SU-DHL-6 (cell line): ENCODE measurements at regions not wholly inside any gene's neighbourhood (a gene's known extent, or its start where the extent isn't known, plus 50 kb on each side); places are given as distances from the start of the nearest gene placed in this dataset.

Experiments used
- H2AFZ ChIP-seq: fragments of 200-600 bp; sonication (generic); 2 replicates; pipeline ENCODE4 v1.6.1; 2014; ENCODE audit warnings: low read depth, mild to moderate bottlenecking, moderate library complexity, mixed read lengths, antibody characterized with exemption, low read length; ENCODE audit not compliant: severe bottlenecking
- H3F3A ChIP-seq: fragments of 200-600 bp; shearing (Covaris generic); 2 replicates; pipeline ENCODE4 v1.6.0; 2016; ENCODE audit warnings: antibody characterized with exemption, mild to moderate bottlenecking; ENCODE audit not compliant: insufficient read depth
- H3K27ac ChIP-seq: fragments of 200-600 bp; sonication (generic); 2 replicates; pipeline ENCODE4 v1.5.1; 2016; ENCODE audit warnings: low read depth, mild to moderate bottlenecking, low read length, moderate library complexity, mixed read lengths
- H3K27me3 ChIP-seq: fragments of 200-600 bp; sonication (generic), shearing (Covaris generic); 2 replicates; pipeline ENCODE4 v1.6.0; 2014; ENCODE audit warnings: mild to moderate bottlenecking, low read length
- H3K36me3 ChIP-seq: fragments of 200-600 bp; sonication (generic); 2 replicates; pipeline ENCODE4 v1.6.1; 2014; ENCODE audit warnings: mild to moderate bottlenecking, low read length, mixed read lengths
- H3K4me2 ChIP-seq: fragments of 300-600, 200-600 bp; shearing (Covaris generic), sonication (generic); 2 replicates; pipeline ENCODE4 v1.6.0; 2014; ENCODE audit warnings: low read length, low read depth, mild to moderate bottlenecking; ENCODE audit not compliant: poor library complexity, severe bottlenecking
- H3K4me3 ChIP-seq: fragments of 200-600 bp; sonication (generic); 2 replicates; pipeline ENCODE4 v1.5.1; 2014; ENCODE audit warnings: antibody characterized with exemption, low read length, mild to moderate bottlenecking, mixed read lengths; ENCODE audit not compliant: insufficient read depth, poor library complexity, severe bottlenecking
- H3K79me2 ChIP-seq: fragments of 200-600 bp; sonication (generic); 2 replicates; pipeline ENCODE4 v1.6.1; 2014; ENCODE audit warnings: mild to moderate bottlenecking, low read length, moderate library complexity; ENCODE audit not compliant: insufficient read depth
- H3K9ac ChIP-seq: fragments of 200-600 bp; sonication (generic); 2 replicates; pipeline ENCODE4 v1.7.0; 2014; ENCODE audit warnings: mild to moderate bottlenecking, low read length
- H3K9me2 ChIP-seq: fragments of 200-600 bp; sonication (generic); replicated peaks from 2 replicates; pipeline ENCODE4 v1.6.1; 2014; ENCODE audit warnings: low read length; ENCODE audit not compliant: insufficient read depth
- H3K9me3 ChIP-seq: fragments of 200-600 bp; sonication (generic); 2 replicates; pipeline ENCODE4 v1.6.1; 2014; ENCODE audit warnings: low read length, mixed read lengths; ENCODE audit not compliant: insufficient read depth
- H4K20me1 ChIP-seq: fragments of 200-600 bp; sonication (generic); 2 replicates; pipeline ENCODE4 v1.6.1; 2014; ENCODE audit warnings: low read depth, mild to moderate bottlenecking, antibody characterized with exemption, low read length, moderate library complexity, mixed read lengths
- EZH2phosphoT487 ChIP-seq: fragments of 200-600 bp; sonication (generic), shearing (Covaris generic); conservative IDR thresholded peaks from 2 replicates; pipeline ENCODE4 v1.6.1; 2018; ENCODE audit warnings: mild to moderate bottlenecking, antibody characterized with exemption, low read length, moderate library complexity, mixed read lengths
- TF ChIP-seq, protein P1 (sequence below): fragments of 200-600 bp; sonication (generic); IDR thresholded peaks from one replicate; pipeline ENCODE4 v1.5.1; 2017; ENCODE audit warnings: antibody characterized with exemption, mild to moderate bottlenecking, low read length, moderate library complexity; ENCODE audit not compliant: insufficient read depth, poor library complexity, severe bottlenecking

DNA sequence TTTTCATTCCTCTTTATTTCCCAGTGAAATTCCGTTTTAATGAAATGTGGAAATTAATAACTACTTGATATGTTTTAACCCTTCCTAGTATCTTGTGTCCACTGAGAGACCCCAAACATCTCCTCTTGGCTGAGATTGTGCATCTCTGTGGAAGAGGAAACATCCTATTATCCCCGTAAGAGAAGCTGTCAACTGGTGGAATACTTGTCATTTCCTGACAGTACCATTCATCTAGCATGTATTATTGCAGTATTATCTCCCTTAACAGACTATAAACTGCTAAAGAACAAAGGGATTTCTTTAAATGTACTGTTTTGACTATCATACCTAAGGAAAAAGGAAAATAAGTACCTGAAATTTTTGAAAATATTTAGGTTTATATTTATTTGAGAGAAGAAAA is 277.3 kb upstream of the SLC7A11 start:
- Histone ChIP-seq H3K4me3 (no peak overlapping the region), H3F3A (no peaks in the 10 kb centered on the region), H3K9me3 (no peaks in the 10 kb centered on the region), H2AFZ (no peak overlapping the region), H3K27me3 (no peaks in the 10 kb centered on the region), H3K9me2 (no peaks in the 10 kb centered on the region), H3K27ac (no peak overlapping the region), H3K36me3 (no peaks in the 10 kb centered on the region), H3K79me2 (no peaks in the 10 kb centered on the region), H3K9ac (no peak overlapping the region), H4K20me1 (no peaks in the 10 kb centered on the region), H3K4me2 (no peak overlapping the region)
- no peak for TF ChIP-seq EZH2phosphoT487
- TF ChIP-seq, protein P1, sequence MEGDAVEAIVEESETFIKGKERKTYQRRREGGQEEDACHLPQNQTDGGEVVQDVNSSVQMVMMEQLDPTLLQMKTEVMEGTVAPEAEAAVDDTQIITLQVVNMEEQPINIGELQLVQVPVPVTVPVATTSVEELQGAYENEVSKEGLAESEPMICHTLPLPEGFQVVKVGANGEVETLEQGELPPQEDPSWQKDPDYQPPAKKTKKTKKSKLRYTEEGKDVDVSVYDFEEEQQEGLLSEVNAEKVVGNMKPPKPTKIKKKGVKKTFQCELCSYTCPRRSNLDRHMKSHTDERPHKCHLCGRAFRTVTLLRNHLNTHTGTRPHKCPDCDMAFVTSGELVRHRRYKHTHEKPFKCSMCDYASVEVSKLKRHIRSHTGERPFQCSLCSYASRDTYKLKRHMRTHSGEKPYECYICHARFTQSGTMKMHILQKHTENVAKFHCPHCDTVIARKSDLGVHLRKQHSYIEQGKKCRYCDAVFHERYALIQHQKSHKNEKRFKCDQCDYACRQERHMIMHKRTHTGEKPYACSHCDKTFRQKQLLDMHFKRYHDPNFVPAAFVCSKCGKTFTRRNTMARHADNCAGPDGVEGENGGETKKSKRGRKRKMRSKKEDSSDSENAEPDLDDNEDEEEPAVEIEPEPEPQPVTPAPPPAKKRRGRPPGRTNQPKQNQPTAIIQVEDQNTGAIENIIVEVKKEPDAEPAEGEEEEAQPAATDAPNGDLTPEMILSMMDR, result no peak

DNA sequence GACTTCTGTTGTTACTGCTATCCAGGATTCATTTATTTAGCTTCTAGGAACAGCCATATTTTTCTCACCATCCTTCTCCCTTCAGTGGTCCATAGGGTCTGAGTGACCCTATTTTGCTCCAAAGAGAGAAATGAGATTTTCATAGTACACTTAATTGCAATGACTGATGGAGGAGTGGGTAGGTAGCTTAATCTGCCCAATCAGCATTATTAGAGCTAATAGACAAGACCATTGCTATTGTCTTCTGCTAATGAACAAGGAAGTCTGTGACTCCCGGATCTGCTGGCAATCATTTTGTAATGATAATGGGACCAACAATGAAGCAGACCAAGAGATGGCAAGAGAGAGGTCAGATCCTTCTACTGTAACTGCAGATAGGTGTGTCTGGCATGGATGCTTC is 271.4 kb upstream of the SLC7A11 start:
- H3K27me3 ChIP-seq, result no peaks in the 10 kb centered on the region
- no peak overlapping the region for H3K9ac ChIP-seq
- TF ChIP-seq, protein P1, result no peak
- no peak for TF ChIP-seq EZH2phosphoT487
- H3K9me3 ChIP-seq, result no peaks in the 10 kb centered on the region
- no peaks in the 10 kb centered on the region for H3F3A ChIP-seq
- no peak overlapping the region for H3K27ac ChIP-seq
- H3K4me2 ChIP-seq, result no peak overlapping the region
- no peaks in the 10 kb centered on the region for H3K79me2 ChIP-seq
- H3K9me2 ChIP-seq, result no peaks in the 10 kb centered on the region
- H4K20me1 ChIP-seq, result no peaks in the 10 kb centered on the region
- H2AFZ ChIP-seq, result no peak overlapping the region
- H3K4me3 ChIP-seq, result no peak overlapping the region
- no peaks in the 10 kb centered on the region for H3K36me3 ChIP-seq

DNA sequence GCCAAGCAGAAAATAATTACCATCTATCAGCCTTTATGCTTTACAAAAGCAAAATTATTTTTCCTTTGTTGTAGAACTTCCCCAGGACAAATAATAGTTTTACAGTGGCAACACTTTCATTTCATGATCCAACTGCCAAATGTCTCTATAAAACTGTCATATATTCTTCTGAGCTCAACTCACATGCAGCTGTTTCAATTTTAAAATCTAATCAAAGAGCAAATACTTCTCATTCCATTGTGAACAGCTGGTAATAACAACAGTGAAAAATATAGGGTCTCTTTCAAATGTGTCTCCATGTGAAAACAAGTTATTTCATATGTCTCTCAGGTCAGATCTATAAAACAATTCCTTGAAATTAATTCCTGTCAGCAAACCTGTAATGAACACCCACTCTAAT is 270.6 kb upstream of the SLC7A11 start:
- H3K79me2 ChIP-seq, result no peaks in the 10 kb centered on the region
- no peaks in the 10 kb centered on the region for H3K9me3 ChIP-seq
- no peaks in the 10 kb centered on the region for H3F3A ChIP-seq
- TF ChIP-seq, protein P1, result no peak
- TF ChIP-seq EZH2phosphoT487, result no peak
- H3K9me2 ChIP-seq, result no peaks in the 10 kb centered on the region
- no peaks in the 10 kb centered on the region for H3K36me3 ChIP-seq
- H3K27me3 ChIP-seq, result no peaks in the 10 kb centered on the region
- no peak overlapping the region for H3K4me2 ChIP-seq
- no peak overlapping the region for H3K4me3 ChIP-seq
- H3K9ac ChIP-seq, result no peak overlapping the region
- H3K27ac ChIP-seq, result no peak overlapping the region
- no peak overlapping the region for H2AFZ ChIP-seq
- H4K20me1 ChIP-seq, result no peaks in the 10 kb centered on the region
